Kidney (tissue), 13 donors: ENCODE measurements at regions not wholly inside any gene's neighbourhood (a gene's known extent, or its start where the extent isn't known, plus 50 kb on each side); places are given as distances from the start of the nearest gene placed in this dataset.

Source experiments
- DNase-seq, 5 donors: peaks; one replicate each; pipeline ENCODE4 v3.0.0-alpha.2; 2013 to 2020
- FAIRE-seq: peaks from 2 replicates; lab custom pipeline; 2012; peaks lifted over from hg19 to GRCh38; lab: Jason Lieb, UNC
- H3K27ac ChIP-seq, 2 donors: one replicate each; pipeline ENCODE4 v1.7.0; 2013; ENCODE audit warnings: low read depth in 2 of 2, low read length in 2 of 2, inconsistent platforms in 1 of 2
- H3K27me3 ChIP-seq: one replicate; pipeline ENCODE4 v1.7.1; 2013; ENCODE audit warnings: low read length, inconsistent platforms; ENCODE audit not compliant: control insufficient read depth, insufficient read depth
- H3K36me3 ChIP-seq, 3 donors: one replicate each; pipeline versions ENCODE4 v1.7.0 to v1.7.1; 2013; ENCODE audit warnings: low read length in 3 of 3, control low read depth in 1 of 3, inconsistent platforms in 1 of 3; ENCODE audit not compliant: insufficient read depth in 3 of 3, control insufficient read depth in 2 of 3
- H3K4me1 ChIP-seq, 3 donors: one replicate each; pipeline versions ENCODE4 v1.7.0 to v1.7.1; 2013; ENCODE audit warnings: low read length in 3 of 3, inconsistent platforms in 1 of 3, low read depth in 1 of 3; ENCODE audit not compliant: control insufficient read depth in 2 of 3, insufficient read depth in 2 of 3
- H3K4me3 ChIP-seq, 3 donors: one replicate each; pipeline versions ENCODE4 v1.7.0 to v1.8.1; 2013; ENCODE audit warnings: low read length in 3 of 3, control low read depth in 1 of 3, inconsistent platforms in 1 of 3
- H3K9ac ChIP-seq, 3 donors: one replicate each; pipeline versions ENCODE4 v1.7.0 to v1.7.1; 2013; ENCODE audit warnings: low read length in 3 of 3, control low read depth in 1 of 3, inconsistent platforms in 1 of 3
- H3K9me3 ChIP-seq, 3 donors: one replicate each; pipeline versions ENCODE4 v1.7.0 to v1.7.1; 2013; ENCODE audit warnings: low read length in 3 of 3, control low read depth in 1 of 3, inconsistent platforms in 1 of 3; ENCODE audit not compliant: control insufficient read depth in 2 of 3, insufficient read depth in 1 of 3
- CTCF ChIP-seq: IDR thresholded peaks from 3 replicates; pipeline ENCODE4 v1.5.1; 2012; ENCODE audit warnings: mild to moderate bottlenecking, moderate library complexity, borderline replicate concordance; ENCODE audit not compliant: insufficient read depth; ENCODE audit errors: extremely low read depth
- intact Hi-C: fragments of 100-400 bp; cut with DNase I; formaldehyde crosslinking; loops from one replicate; pipeline ENCODE4 v1.11.1; 2022
- donor health status: control.
- donor health status: control.
- donor health status: control.
- donor health status: control.
- donor health status: control.
- donor health status: DM: yes; HTN: yes; CAD: no.
- donor health status: Normal renal cell carcinoma (clear cell type).

DNA sequence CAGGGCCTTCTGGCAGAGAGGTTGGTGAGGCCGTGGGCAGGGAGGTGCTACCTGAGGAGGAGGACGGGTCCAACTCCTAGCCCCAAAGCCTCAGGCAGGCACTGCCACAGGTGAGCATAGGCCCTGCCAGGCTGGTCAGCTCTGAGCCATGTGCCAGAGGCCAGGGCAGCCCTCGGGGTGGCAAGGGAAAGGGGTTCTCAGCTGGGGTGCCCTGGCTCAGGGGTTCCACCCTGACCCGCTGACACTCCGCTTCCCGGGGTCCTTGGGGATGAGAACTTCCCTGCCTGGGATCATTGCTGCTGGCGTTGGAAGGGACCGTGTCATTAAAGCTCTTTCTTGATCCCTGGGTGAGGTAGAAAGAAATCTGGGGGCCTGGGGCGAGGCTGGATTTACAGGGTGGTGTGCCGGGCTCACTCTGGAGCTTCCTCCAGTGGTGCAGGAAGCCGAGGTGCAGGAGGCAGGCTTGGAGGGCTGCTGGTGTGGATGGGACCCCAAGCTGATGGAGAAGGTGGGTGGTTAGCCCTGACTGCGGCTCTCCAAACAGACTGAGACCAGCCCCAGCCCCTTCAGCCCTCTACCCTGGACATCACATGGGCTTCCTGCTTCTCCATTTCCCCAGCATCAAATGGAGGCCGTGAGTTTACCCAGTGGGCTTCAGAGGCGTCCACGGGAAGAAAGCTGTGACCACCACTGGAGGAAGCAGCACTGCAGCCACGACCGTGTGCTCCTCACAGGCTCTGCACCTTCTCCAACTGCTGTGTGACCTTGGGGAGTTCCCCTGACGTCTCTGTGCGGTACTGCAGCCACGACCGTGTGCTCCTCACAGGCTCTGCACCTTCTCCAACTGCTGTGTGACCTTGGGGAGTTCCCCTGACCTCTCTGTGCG lies 295.2 kb downstream of the NDUFA10 start:
- FAIRE-seq: no peak
- Histone ChIP-seq H3K9ac (no peak overlapping the region), H3K27ac (no peak overlapping the region), H3K9me3 (no peaks in the 10 kb centered on the region), H3K27me3 (no peaks in the 10 kb centered on the region), H3K36me3 (no peaks in the 10 kb centered on the region), H3K4me1 (no peaks in the 10 kb centered on the region), H3K4me3 (no peak overlapping the region)
- peak in 2 of 5 donors; percentile 26 to 61 for DNase-seq
- intact Hi-C loops: no loop called here
- TF ChIP-seq CTCF: no peak

DNA sequence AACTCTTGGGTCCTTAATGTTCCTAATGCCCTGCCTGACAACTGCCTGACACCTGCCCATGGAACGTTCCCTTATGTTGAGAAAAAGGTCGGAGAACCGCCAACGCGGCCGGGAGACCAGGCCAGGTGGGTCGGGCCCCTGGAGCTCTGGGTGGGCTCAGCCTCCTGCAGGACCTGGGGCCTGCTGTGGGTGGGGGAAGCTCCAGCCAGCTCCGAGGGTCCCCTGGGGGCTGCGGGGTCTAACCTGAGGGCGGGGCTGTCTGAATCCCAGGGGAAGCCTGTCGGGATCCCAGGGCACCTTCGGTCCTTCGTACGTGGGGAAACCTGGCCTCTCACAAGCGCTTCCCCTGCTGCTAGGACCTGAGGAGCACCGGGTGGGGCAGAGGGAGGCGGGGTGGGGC lies 296.0 kb downstream of the NDUFA10 start:
- DNase-seq (peak in 2 of 5 donors; percentile 42 to 61), FAIRE-seq (no peak)
- intact Hi-C loops: no loop called here

GRCh38 chr2:239728751-239729150 lies 296.4 kb downstream of the NDUFA10 start:
- Histone ChIP-seq H3K27ac (no peak overlapping the region), H3K4me1 (no peaks in the 10 kb centered on the region), H3K9me3 (peaks cover 0 to 1% (median 0%) of the 10 kb centered on the region in 3 donors), H3K9ac (no peak overlapping the region), H3K27me3 (no peaks in the 10 kb centered on the region), H3K36me3 (no peaks in the 10 kb centered on the region), H3K4me3 (no peak overlapping the region)
- intact Hi-C loops: no loop called here
- no peak for TF ChIP-seq CTCF
- DNase-seq (peak in 2 of 5 donors; percentile 34 to 51), FAIRE-seq (no peak)

More for the DNA sequence above, 296.0 kb downstream of the NDUFA10 start:
- Histone ChIP-seq H3K4me1 (no peaks in the 10 kb centered on the region), H3K27me3 (no peaks in the 10 kb centered on the region), H3K4me3 (no peak overlapping the region), H3K9me3 (no peaks in the 10 kb centered on the region), H3K36me3 (no peaks in the 10 kb centered on the region), H3K27ac (no peak overlapping the region), H3K9ac (no peak overlapping the region)
- TF ChIP-seq CTCF: no peak
